ENCODE measurements at regions not wholly inside any gene's neighbourhood (a gene's known extent, or its start where the extent isn't known, plus 50 kb on each side); places are given as distances from the start of the nearest gene placed in this dataset.

DNA sequence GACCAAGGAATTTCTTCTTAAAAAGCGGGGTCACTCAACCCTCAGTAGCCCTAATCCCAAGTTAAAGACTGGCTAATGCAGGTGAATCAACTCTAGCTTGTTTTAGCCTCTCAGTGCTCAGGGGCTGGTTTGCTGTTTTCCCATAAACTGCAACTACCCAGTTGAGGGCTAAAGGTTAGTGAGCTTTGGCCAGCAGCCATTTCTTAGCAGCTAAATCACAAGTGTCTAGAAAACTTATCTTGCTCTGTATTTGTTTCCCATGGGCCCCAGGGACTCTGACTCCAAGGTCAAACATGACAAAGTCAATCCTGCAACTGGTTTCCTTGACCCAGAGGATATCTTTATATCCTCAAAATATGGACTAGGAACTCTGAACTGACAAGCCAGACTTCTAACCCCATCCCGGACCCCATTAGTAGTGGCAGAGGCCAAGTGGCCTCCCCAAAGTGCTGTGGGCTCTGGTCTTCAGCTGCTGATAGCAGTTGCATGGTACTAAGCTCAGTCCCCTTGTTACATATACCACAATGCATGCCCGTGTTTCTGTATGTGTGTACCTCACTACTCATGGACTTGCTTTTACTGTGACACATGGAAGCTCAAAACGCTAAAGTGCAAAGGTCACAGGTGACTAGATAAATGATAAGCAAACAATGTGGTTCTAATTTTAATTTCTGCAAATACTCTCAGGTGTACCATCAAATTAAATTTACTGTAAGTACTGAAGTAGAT is 793.0 kb upstream of the IGFBP3 start:
- POLR2A ChIA-PET = no interaction called here
- CTCF ChIA-PET = interaction anchor here (0.7 kb wide), 1 partner anchor 139 kb away, joined by 6 read pairs; no protein-coding TSS in a partner anchor
- no peak for DNase-seq (ENCODE audit: extremely low spot score)
- TF ChIP-seq, protein P1, sequence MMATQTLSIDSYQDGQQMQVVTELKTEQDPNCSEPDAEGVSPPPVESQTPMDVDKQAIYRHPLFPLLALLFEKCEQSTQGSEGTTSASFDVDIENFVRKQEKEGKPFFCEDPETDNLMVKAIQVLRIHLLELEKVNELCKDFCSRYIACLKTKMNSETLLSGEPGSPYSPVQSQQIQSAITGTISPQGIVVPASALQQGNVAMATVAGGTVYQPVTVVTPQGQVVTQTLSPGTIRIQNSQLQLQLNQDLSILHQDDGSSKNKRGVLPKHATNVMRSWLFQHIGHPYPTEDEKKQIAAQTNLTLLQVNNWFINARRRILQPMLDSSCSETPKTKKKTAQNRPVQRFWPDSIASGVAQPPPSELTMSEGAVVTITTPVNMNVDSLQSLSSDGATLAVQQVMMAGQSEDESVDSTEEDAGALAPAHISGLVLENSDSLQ (IDR thresholded peaks at IDR 0.05) = no peak
- TF ChIP-seq ELF4 (IDR thresholded peaks at IDR 0.05) (no peak), CTBP1 (IDR thresholded peaks at IDR 0.05; ENCODE audit: borderline replicate concordance) (no peak), LEF1 (IDR thresholded peaks at IDR 0.05; ENCODE audit: borderline replicate concordance) (no peak), NFRKB (IDR thresholded peaks at IDR 0.05) (no peak), SUZ12 (IDR thresholded peaks at IDR 0.05) (no peak), FOXA1 (IDR thresholded peaks at IDR 0.05) (no peak), BHLHE40 (IDR thresholded peaks at IDR 0.05; ENCODE audit: borderline replicate concordance) (no peak), ARNT (IDR thresholded peaks at IDR 0.05) (no peak), FOXM1 (IDR thresholded peaks at IDR 0.05; ENCODE audit: borderline replicate concordance) (no peak), FOXK2 (IDR thresholded peaks at IDR 0.05) (no peak), HDGF (IDR thresholded peaks at IDR 0.05; ENCODE audit: borderline replicate concordance) (no peak), TARDBP (IDR thresholded peaks at IDR 0.05) (no peak), L3MBTL2 (conservative IDR thresholded peaks at IDR 0.05) (no peak)

DNA sequence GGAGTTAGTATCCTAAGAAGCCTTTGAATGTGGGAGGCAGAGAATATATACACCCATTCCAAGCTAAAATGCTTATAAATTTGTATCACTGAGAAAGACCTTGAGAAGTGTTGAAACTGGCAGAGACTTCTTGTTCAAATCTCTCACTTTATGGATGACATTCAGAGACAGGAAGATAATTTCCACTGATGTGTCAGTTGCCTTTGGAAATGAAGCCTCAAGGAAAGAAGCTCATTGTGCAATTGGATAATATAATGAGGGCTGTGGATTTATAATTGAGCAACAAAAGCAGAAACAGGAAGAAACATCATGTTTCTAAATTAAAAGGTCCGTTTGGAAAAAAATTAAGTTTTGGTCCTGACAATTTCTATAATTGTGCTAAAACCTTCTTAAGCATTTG is 789.9 kb upstream of the IGFBP3 start:
- CTCF ChIA-PET = no interaction called here
- no peak for TF ChIP-seq BHLHE40 (IDR thresholded peaks at IDR 0.05; ENCODE audit: borderline replicate concordance)
- TF ChIP-seq TARDBP (IDR thresholded peaks at IDR 0.05) = no peak
- no peak for TF ChIP-seq ARNT (IDR thresholded peaks at IDR 0.05)
- no peak for TF ChIP-seq NFRKB (IDR thresholded peaks at IDR 0.05)
- no peak for TF ChIP-seq HDGF (IDR thresholded peaks at IDR 0.05; ENCODE audit: borderline replicate concordance)
- no peak for TF ChIP-seq CTBP1 (IDR thresholded peaks at IDR 0.05; ENCODE audit: borderline replicate concordance)
- TF ChIP-seq, protein P1 (IDR thresholded peaks at IDR 0.05) = no peak
- no peak for TF ChIP-seq FOXA1 (IDR thresholded peaks at IDR 0.05)
- TF ChIP-seq FOXK2 (IDR thresholded peaks at IDR 0.05) = no peak
- TF ChIP-seq LEF1 (IDR thresholded peaks at IDR 0.05; ENCODE audit: borderline replicate concordance) = no peak
- no peak for TF ChIP-seq ZNF384 (IDR thresholded peaks at IDR 0.05)
- no peak for DNase-seq (ENCODE audit: extremely low spot score)
- POLR2A ChIA-PET = no interaction called here

DNA sequence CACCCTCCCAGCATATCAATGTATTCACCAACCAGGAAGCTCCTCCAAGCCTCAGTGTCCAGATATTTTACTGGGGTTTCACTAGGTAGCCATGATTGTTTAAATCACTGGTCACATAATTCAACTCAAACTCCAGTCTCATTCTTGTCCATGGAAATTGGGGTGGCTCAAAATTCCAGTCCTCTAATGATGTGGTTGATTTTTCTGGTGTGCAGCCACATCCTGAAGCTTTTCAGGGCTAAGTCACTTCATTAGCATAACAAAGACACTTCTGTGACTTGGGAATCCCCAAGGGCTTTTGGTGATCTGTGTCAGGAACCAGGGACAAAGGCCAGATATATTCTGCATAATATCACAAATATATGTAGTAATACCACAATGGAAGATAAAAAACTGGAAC is 786.9 kb upstream of the IGFBP3 start:
- ChIA-PET POLR2A (no interaction called here), CTCF (no interaction called here)
- DNase-seq (ENCODE audit: extremely low spot score) = no peak
- TF ChIP-seq NFRKB (IDR thresholded peaks at IDR 0.05) (no peak), ZNF384 (IDR thresholded peaks at IDR 0.05) (no peak), ELF4 (IDR thresholded peaks at IDR 0.05) (no peak), SUZ12 (IDR thresholded peaks at IDR 0.05) (no peak), L3MBTL2 (conservative IDR thresholded peaks at IDR 0.05) (no peak), ARNT (IDR thresholded peaks at IDR 0.05) (no peak), HDGF (IDR thresholded peaks at IDR 0.05; ENCODE audit: borderline replicate concordance) (no peak), CTBP1 (IDR thresholded peaks at IDR 0.05; ENCODE audit: borderline replicate concordance) (no peak), LEF1 (IDR thresholded peaks at IDR 0.05; ENCODE audit: borderline replicate concordance) (no peak)
- TF ChIP-seq, protein P1 (IDR thresholded peaks at IDR 0.05) = no peak

DNA sequence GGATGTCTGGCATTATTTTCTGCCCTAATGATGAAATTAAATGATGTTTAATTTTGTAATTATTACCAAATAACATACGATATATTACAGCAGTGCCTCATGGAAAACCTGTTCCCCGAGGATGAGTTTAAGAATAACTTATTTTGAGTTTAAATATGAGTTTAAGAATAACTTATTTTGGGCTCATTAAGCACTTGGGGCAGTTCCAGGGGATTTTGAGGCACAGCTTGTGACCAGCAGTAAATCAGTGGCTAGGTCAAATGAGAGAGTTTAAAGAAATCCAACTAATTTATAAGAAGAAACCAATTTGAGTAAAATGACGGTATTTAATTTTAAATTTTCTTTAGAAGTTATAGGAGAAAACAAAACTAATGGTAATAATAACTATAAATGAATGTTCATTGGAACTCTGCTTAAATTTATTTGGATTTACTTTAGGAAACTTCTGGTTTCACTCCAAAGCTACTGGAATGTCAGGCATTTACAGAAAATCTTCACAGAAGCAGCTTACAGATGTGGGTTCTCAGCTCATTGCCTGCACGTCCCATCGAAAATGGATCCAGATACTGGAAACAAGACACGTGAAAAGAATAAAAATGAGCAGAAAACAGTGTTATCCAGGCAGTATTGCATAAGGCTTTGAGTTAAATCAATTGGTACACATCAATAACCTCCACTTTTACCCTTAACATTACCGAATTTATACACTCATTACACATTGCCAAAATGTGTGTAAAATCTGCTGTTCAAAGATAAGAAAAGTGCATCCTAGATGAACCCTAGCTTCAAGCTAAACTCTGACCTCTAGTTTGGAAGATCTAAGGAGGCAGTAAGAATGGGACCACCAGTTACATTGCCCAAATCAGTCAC is 784.5 kb upstream of the IGFBP3 start:
- TF ChIP-seq, protein P1 (IDR thresholded peaks at IDR 0.05) = no peak
- TF ChIP-seq LEF1 (IDR thresholded peaks at IDR 0.05; ENCODE audit: borderline replicate concordance) (no peak), NFRKB (IDR thresholded peaks at IDR 0.05) (no peak), TARDBP (IDR thresholded peaks at IDR 0.05) (no peak), ZNF384 (IDR thresholded peaks at IDR 0.05) (no peak), SP1 (IDR thresholded peaks at IDR 0.05) (no peak), FOXA1 (IDR thresholded peaks at IDR 0.05) (no peak), CTBP1 (IDR thresholded peaks at IDR 0.05; ENCODE audit: borderline replicate concordance) (no peak), BHLHE40 (IDR thresholded peaks at IDR 0.05; ENCODE audit: borderline replicate concordance) (no peak), ELF4 (IDR thresholded peaks at IDR 0.05) (no peak), L3MBTL2 (conservative IDR thresholded peaks at IDR 0.05) (no peak), HDGF (IDR thresholded peaks at IDR 0.05; ENCODE audit: borderline replicate concordance) (no peak), SUZ12 (IDR thresholded peaks at IDR 0.05) (no peak), ARNT (IDR thresholded peaks at IDR 0.05) (no peak), FOXK2 (IDR thresholded peaks at IDR 0.05) (no peak), FOXM1 (IDR thresholded peaks at IDR 0.05; ENCODE audit: borderline replicate concordance) (no peak)
- ChIA-PET POLR2A (no interaction called here), CTCF (no interaction called here)
- no peak for DNase-seq (ENCODE audit: extremely low spot score)

DNA sequence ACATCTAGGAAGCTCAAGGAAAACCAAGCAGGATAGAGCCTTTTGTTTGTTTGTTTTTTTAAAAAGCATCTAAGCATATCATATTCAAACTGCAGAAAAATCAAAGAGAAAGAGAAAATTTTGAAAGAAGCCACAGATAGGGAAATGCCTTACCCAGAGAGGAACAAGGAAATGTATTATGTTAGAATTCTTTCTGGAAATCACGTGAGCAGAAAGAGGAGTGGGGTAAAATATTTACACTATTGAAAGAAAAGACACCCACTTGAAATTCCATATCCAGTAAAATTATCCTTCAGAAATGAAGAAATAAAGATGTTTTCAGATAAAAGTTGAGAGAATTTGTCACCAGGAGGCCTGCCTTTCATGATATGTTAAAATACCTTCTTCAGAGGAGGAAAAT is 775.7 kb upstream of the IGFBP3 start:
- ChIA-PET POLR2A (no interaction called here), CTCF (interaction anchor here (0.7 kb wide), 1 partner anchor 12 kb away, joined by 3 read pairs; no protein-coding TSS in a partner anchor)
- no peak for DNase-seq (ENCODE audit: extremely low spot score)
- TF ChIP-seq ELF4 (IDR thresholded peaks at IDR 0.05) (no peak), ZNF384 (IDR thresholded peaks at IDR 0.05) (no peak), ARNT (IDR thresholded peaks at IDR 0.05) (no peak), FOXM1 (IDR thresholded peaks at IDR 0.05; ENCODE audit: borderline replicate concordance) (no peak)

Data from HEK293T (cell line).